Caco-2 (cell line): ENCODE measurements at regions not wholly inside any gene's neighbourhood (a gene's known extent, or its start where the extent isn't known, plus 50 kb on each side); places are given as distances from the start of the nearest gene placed in this dataset.

Experiments
- BruUV-seq: library from RNA; stranded (reverse); fragments of 400-500 nt; replicated peaks from 2 replicates; lab custom pipeline; 2021; lab: Mats Ljungman, UMichigan
- CTCF ChIA-PET: fragments of 300-600 bp; sonication (Branson Sonifier 250); formaldehyde crosslinking; loops from one replicate; lab custom pipeline; 2022; ENCODE audit warnings: antibody characterized with exemption; lab: Charles Lee
- POLR2A ChIA-PET: fragments of 300-600 bp; sonication (Branson Sonifier 250); formaldehyde crosslinking; loops from one replicate; lab custom pipeline; 2022; ENCODE audit warnings: antibody characterized with exemption; lab: Charles Lee
- DNase-seq, 2 experiments: peaks; one replicate each; pipeline versions ENCODE4 v3.0.0 to v3.0.0-alpha.2; 2020 to 2022
- H3K27me3 ChIP-seq: replicated peaks from 2 replicates; pipeline ENCODE4 v1.6.0; 2011; ENCODE audit warnings: low read length; ENCODE audit not compliant: control insufficient read depth, insufficient read depth
- H3K36me3 ChIP-seq: 2 replicates; pipeline ENCODE4 v1.5.1; 2011; ENCODE audit warnings: low read length; ENCODE audit not compliant: control insufficient read depth, insufficient read depth
- H3K4me1 ChIP-seq: fragments of 250-450 bp; sonication (Bioruptor Pico); 2 replicates; pipeline ENCODE4 v1.5.1; 2020; ENCODE audit warnings: mild to moderate bottlenecking
- H3K4me3 ChIP-seq: 2 replicates; pipeline ENCODE4 v1.5.1; 2011; ENCODE audit warnings: low read depth, mild to moderate bottlenecking, control low read depth, low read length
- H3K9me3 ChIP-seq: fragments of 250-450 bp; sonication (Bioruptor Pico); 2 replicates; pipeline ENCODE4 v1.5.1; 2020; ENCODE audit warnings: mild to moderate bottlenecking, moderate library complexity
- H3K27ac Mint-ChIP-seq: one replicate; pipeline ENCODE4 v1.8.0; 2022; ENCODE audit warnings: mixed read lengths; ENCODE audit not compliant: unreplicated experiment
- H3K27me3 Mint-ChIP-seq: one replicate; pipeline ENCODE4 v1.8.0; 2022; ENCODE audit warnings: mixed read lengths; ENCODE audit not compliant: insufficient read depth, unreplicated experiment
- H3K36me3 Mint-ChIP-seq: one replicate; pipeline ENCODE4 v1.8.0; 2022; ENCODE audit warnings: mild to moderate bottlenecking, mixed read lengths; ENCODE audit not compliant: insufficient read depth, unreplicated experiment
- H3K4me1 Mint-ChIP-seq: one replicate; pipeline ENCODE4 v1.8.0; 2022; ENCODE audit warnings: low read depth, mixed read lengths; ENCODE audit not compliant: unreplicated experiment
- H3K4me3 Mint-ChIP-seq: one replicate; pipeline ENCODE4 v1.8.0; 2022; ENCODE audit warnings: mild to moderate bottlenecking, moderate library complexity, mixed read lengths; ENCODE audit not compliant: unreplicated experiment
- H3K9me3 Mint-ChIP-seq: one replicate; pipeline ENCODE4 v1.8.0; 2022; ENCODE audit warnings: mixed read lengths; ENCODE audit not compliant: unreplicated experiment
- CTCF ChIP-seq, 2 experiments: fragments of 200-600 bp in 1 of 2; IDR thresholded peaks; 1 replicate in 1 of 2; 2 replicates in 1 of 2; pipeline versions ENCODE4 v1.5.1 to v1.8.0; 2011 to 2022; ENCODE audit warnings: antibody characterized with exemption in 1 of 2, control low read depth in 1 of 2, inconsistent platforms in 1 of 2, low read depth in 1 of 2, low read length in 1 of 2, mild to moderate bottlenecking in 1 of 2, moderate library complexity in 1 of 2; ENCODE audit not compliant: insufficient read depth in 1 of 2, severe bottlenecking in 1 of 2, unreplicated experiment in 1 of 2
- intact Hi-C: fragments of 100-400 bp; cut with micrococcal nuclease; formaldehyde crosslinking; loops from one replicate; pipeline ENCODE4 v1.10.0; 2022; ENCODE audit not compliant: unreplicated experiment

GRCh38 chr11:11011617-11012016 lies 153.8 kb upstream of the ZBED5 start:
- POLR2A ChIA-PET: no interaction called here
- Mint-ChIP-seq H3K4me1 (peaks cover 30% of the 10 kb centered on the region), H3K27me3 (no peaks in the 10 kb centered on the region), H3K27ac (no peak overlapping the region), H3K9me3 (no peaks in the 10 kb centered on the region), H3K36me3 (no peaks in the 10 kb centered on the region), H3K4me3 (no peak overlapping the region)
- Histone ChIP-seq H3K9me3 (no peaks in the 10 kb centered on the region), H3K4me1 (peaks cover 32% of the 10 kb centered on the region), H3K36me3 (no peaks in the 10 kb centered on the region), H3K27me3 (no peaks in the 10 kb centered on the region), H3K4me3 (no peak overlapping the region)
- no peak for TF ChIP-seq CTCF (IDR thresholded peaks at IDR 0.05; ENCODE audit: insufficient read depth in 1 of 2, low read depth in 1 of 2, low read length in 1 of 2, severe bottlenecking in 1 of 2, unreplicated experiment in 1 of 2)
- no peak for DNase-seq
- intact Hi-C loops: no loop called here
- no TSS peak for BruUV-seq
- CTCF ChIA-PET: interaction anchor here (4.3 kb wide), 1 partner anchor 78 kb away, joined by 38 read pairs; no protein-coding TSS in a partner anchor

GRCh38 chr11:11010624-11011127 lies 152.8 kb upstream of the ZBED5 start:
- ChIA-PET POLR2A (interaction anchor here (0.8 to 1.2 kb wide), 2 partner anchors 20 to 77 kb away, joined by 3 to 6 read pairs; no protein-coding TSS in a partner anchor), CTCF (interaction anchor here (0.6 to 4.3 kb wide), 7 partner anchors 26 to 218 kb away, joined by 3 to 38 read pairs (median 3); no protein-coding TSS in a partner anchor)
- H3K4me1 Mint-ChIP-seq: peaks cover 22% of the 10 kb centered on the region
- no peak overlapping the region for H3K4me3 Mint-ChIP-seq
- Histone ChIP-seq H3K27me3 (no peaks in the 10 kb centered on the region), H3K4me3 (no peak overlapping the region), H3K9me3 (no peaks in the 10 kb centered on the region), H3K36me3 (no peaks in the 10 kb centered on the region), H3K4me1 (peaks cover 22% of the 10 kb centered on the region)
- peak; percentile 49 to 56 for DNase-seq
- no peaks in the 10 kb centered on the region for H3K27me3 Mint-ChIP-seq
- H3K36me3 Mint-ChIP-seq: no peaks in the 10 kb centered on the region
- TF ChIP-seq CTCF (IDR thresholded peaks at IDR 0.05; ENCODE audit: insufficient read depth in 1 of 2, low read depth in 1 of 2, low read length in 1 of 2, severe bottlenecking in 1 of 2, unreplicated experiment in 1 of 2): peak in 1 of 2 experiments; percentile 49
- no TSS peak for BruUV-seq
- H3K9me3 Mint-ChIP-seq: peaks cover 9% of the 10 kb centered on the region
- peak overlapping the region; percentile 17 for H3K27ac Mint-ChIP-seq
- intact Hi-C loops: no loop called here

GRCh38 chr11:11009179-11009578 lies 151.3 kb upstream of the ZBED5 start:
- 0 out of 2 replicates have a peak, but pooled peaks cover 14% of the 10 kb centered on the region for H3K4me1 ChIP-seq
- H3K27me3 Mint-ChIP-seq: no peaks in the 10 kb centered on the region
- intact Hi-C loops: no loop called here
- POLR2A ChIA-PET: no interaction called here
- no peak overlapping the region for H3K4me3 ChIP-seq
- H3K36me3 ChIP-seq: no peaks in the 10 kb centered on the region
- CTCF ChIA-PET: interaction anchor here (1.4 kb wide), 1 partner anchor 75 kb away, joined by 5 read pairs; no protein-coding TSS in a partner anchor
- DNase-seq: no peak
- TF ChIP-seq CTCF (IDR thresholded peaks at IDR 0.05; ENCODE audit: insufficient read depth in 1 of 2, low read depth in 1 of 2, low read length in 1 of 2, severe bottlenecking in 1 of 2, unreplicated experiment in 1 of 2): no peak
- peaks cover 20% of the 10 kb centered on the region for H3K9me3 Mint-ChIP-seq
- H3K9me3 ChIP-seq: no peaks in the 10 kb centered on the region
- no TSS peak for BruUV-seq
- H3K4me3 Mint-ChIP-seq: no peak overlapping the region
- H3K4me1 Mint-ChIP-seq: peaks cover 11% of the 10 kb centered on the region
- H3K36me3 Mint-ChIP-seq: no peaks in the 10 kb centered on the region
- H3K27me3 ChIP-seq: no peaks in the 10 kb centered on the region
- H3K27ac Mint-ChIP-seq: no peak overlapping the region
